ENCODE measurements at regions not wholly inside any gene's neighbourhood (a gene's known extent, or its start where the extent isn't known, plus 50 kb on each side); places are given as distances from the start of the nearest gene placed in this dataset.

GRCh38 chr5:120314191-120314590 is 149.9 kb upstream of the PRR16 start:
- H3K4me3 ChIP-seq (ENCODE audit: low read depth, low read length) = no peak overlapping the region
- no peaks in the 10 kb centered on the region for H3K27me3 ChIP-seq (ENCODE audit: control insufficient read depth, insufficient read depth, low read length)
- H3K36me3 ChIP-seq (ENCODE audit: control insufficient read depth, insufficient read depth, low read length) = no peaks in the 10 kb centered on the region
- TF ChIP-seq CTCF (IDR thresholded peaks at IDR 0.05; ENCODE audit: insufficient read depth, low read length, poor library complexity, severe bottlenecking) = no peak
- DNase-seq (ENCODE audit: low read depth) = no peak

- no peak for TF ChIP-seq CTCF (IDR thresholded peaks at IDR 0.05; ENCODE audit: insufficient read depth, low read length, poor library complexity, severe bottlenecking)
- DNase-seq (ENCODE audit: low read depth) = no peak
These were observed 143.5 kb upstream of the PRR16 start for GRCh38 chr5:120320626-120321025.

GRCh38 chr5:120326651-120327050 is 137.4 kb upstream of the PRR16 start:
- Histone ChIP-seq H3K27me3 (ENCODE audit: control insufficient read depth, insufficient read depth, low read length) (no peaks in the 10 kb centered on the region), H3K4me3 (ENCODE audit: low read depth, low read length) (no peak overlapping the region), H3K36me3 (ENCODE audit: control insufficient read depth, insufficient read depth, low read length) (no peaks in the 10 kb centered on the region)
- TF ChIP-seq CTCF (IDR thresholded peaks at IDR 0.05; ENCODE audit: insufficient read depth, low read length, poor library complexity, severe bottlenecking) = no peak
- no peak for DNase-seq (ENCODE audit: low read depth)

More at GRCh38 chr5:120320626-120321025, 143.5 kb upstream of the PRR16 start:
- H3K36me3 ChIP-seq (ENCODE audit: control insufficient read depth, insufficient read depth, low read length) = no peaks in the 10 kb centered on the region
- no peaks in the 10 kb centered on the region for H3K27me3 ChIP-seq (ENCODE audit: control insufficient read depth, insufficient read depth, low read length)
- no peak overlapping the region for H3K4me3 ChIP-seq (ENCODE audit: low read depth, low read length)

GRCh38 chr5:120327180-120327579 is 136.9 kb upstream of the PRR16 start:
- DNase-seq (ENCODE audit: low read depth) = no peak
- no peak overlapping the region for H3K4me3 ChIP-seq (ENCODE audit: low read depth, low read length)
- H3K27me3 ChIP-seq (ENCODE audit: control insufficient read depth, insufficient read depth, low read length) = no peaks in the 10 kb centered on the region
- TF ChIP-seq CTCF (IDR thresholded peaks at IDR 0.05; ENCODE audit: insufficient read depth, low read length, poor library complexity, severe bottlenecking) = no peak
- H3K36me3 ChIP-seq (ENCODE audit: control insufficient read depth, insufficient read depth, low read length) = no peaks in the 10 kb centered on the region

- H3K27me3 ChIP-seq (ENCODE audit: control insufficient read depth, insufficient read depth, low read length) = no peaks in the 10 kb centered on the region
- no peak for DNase-seq (ENCODE audit: low read depth)
- no peaks in the 10 kb centered on the region for H3K36me3 ChIP-seq (ENCODE audit: control insufficient read depth, insufficient read depth, low read length)
- no peak overlapping the region for H3K4me3 ChIP-seq (ENCODE audit: low read depth, low read length)
- TF ChIP-seq CTCF (IDR thresholded peaks at IDR 0.05; ENCODE audit: insufficient read depth, low read length, poor library complexity, severe bottlenecking) = no peak
These were observed 135.0 kb upstream of the PRR16 start for GRCh38 chr5:120329095-120329494.

- TF ChIP-seq CTCF (IDR thresholded peaks at IDR 0.05; ENCODE audit: insufficient read depth, low read length, poor library complexity, severe bottlenecking) = no peak
- H3K36me3 ChIP-seq (ENCODE audit: control insufficient read depth, insufficient read depth, low read length) = no peaks in the 10 kb centered on the region
- no peak for DNase-seq (ENCODE audit: low read depth)
- no peak overlapping the region for H3K4me3 ChIP-seq (ENCODE audit: low read depth, low read length)
- H3K27me3 ChIP-seq (ENCODE audit: control insufficient read depth, insufficient read depth, low read length) = no peaks in the 10 kb centered on the region
These were observed 133.5 kb upstream of the PRR16 start for GRCh38 chr5:120330558-120330957.

All from kidney epithelial cell (primary cell).